ENCODE measurements at regions not wholly inside any gene's neighbourhood (a gene's known extent, or its start where the extent isn't known, plus 50 kb on each side); places are given as distances from the start of the nearest gene placed in this dataset.

GRCh38 chr1:4468804-4469514, 185.4 kb upstream of the AJAP1 start:
- TF ChIP-seq CTCF (IDR thresholded peaks at IDR 0.05; ENCODE audit: extremely low read depth, insufficient read depth, missing control alignments): no peak
- no peak for DNase-seq (ENCODE audit: low spot score)
- in situ Hi-C loops (cut with MboI; ENCODE audit: low pct_unique_long_range_greater_than_20kb, low sequenced_read_pairs, unreplicated experiment): no loop called here

- TF ChIP-seq CTCF (IDR thresholded peaks at IDR 0.05; ENCODE audit: extremely low read depth, insufficient read depth, missing control alignments): no peak
- no peak for DNase-seq (ENCODE audit: low spot score)
- in situ Hi-C loops (cut with MboI; ENCODE audit: low pct_unique_long_range_greater_than_20kb, low sequenced_read_pairs, unreplicated experiment): no loop called here
Observed at GRCh38 chr1:4476394-4476793, 178.0 kb upstream of the AJAP1 start.

GRCh38 chr1:4481451-4481850, 173.0 kb upstream of the AJAP1 start:
- TF ChIP-seq CTCF (IDR thresholded peaks at IDR 0.05; ENCODE audit: extremely low read depth, insufficient read depth, missing control alignments): no peak
- in situ Hi-C loops (cut with MboI; ENCODE audit: low pct_unique_long_range_greater_than_20kb, low sequenced_read_pairs, unreplicated experiment): no loop called here
- no peak for DNase-seq (ENCODE audit: low spot score)

GRCh38 chr1:4482526-4482925, 171.9 kb upstream of the AJAP1 start:
- no peak for TF ChIP-seq CTCF (IDR thresholded peaks at IDR 0.05; ENCODE audit: extremely low read depth, insufficient read depth, missing control alignments)
- no peak for DNase-seq (ENCODE audit: low spot score)
- in situ Hi-C loops (cut with MboI; ENCODE audit: low pct_unique_long_range_greater_than_20kb, low sequenced_read_pairs, unreplicated experiment): no loop called here

GRCh38 chr1:4483021-4483625, 171.3 kb upstream of the AJAP1 start:
- in situ Hi-C loops (cut with MboI; ENCODE audit: low pct_unique_long_range_greater_than_20kb, low sequenced_read_pairs, unreplicated experiment): no loop called here
- no peak for DNase-seq (ENCODE audit: low spot score)
- no peak for TF ChIP-seq CTCF (IDR thresholded peaks at IDR 0.05; ENCODE audit: extremely low read depth, insufficient read depth, missing control alignments)

- no peak for DNase-seq (ENCODE audit: low spot score)
- TF ChIP-seq CTCF (IDR thresholded peaks at IDR 0.05; ENCODE audit: extremely low read depth, insufficient read depth, missing control alignments): no peak
- in situ Hi-C loops (cut with MboI; ENCODE audit: low pct_unique_long_range_greater_than_20kb, low sequenced_read_pairs, unreplicated experiment): no loop called here
Observed at GRCh38 chr1:4485398-4485797, 169.0 kb upstream of the AJAP1 start.
